Amniotic epithelial cell (primary cell): ENCODE measurements at regions not wholly inside any gene's neighbourhood (a gene's known extent, or its start where the extent isn't known, plus 50 kb on each side); places are given as distances from the start of the nearest gene placed in this dataset.

ENCODE experiments used
- DNase-seq: peaks from one replicate; pipeline ENCODE4 v3.0.0-alpha.2; 2010; ENCODE audit warnings: low read depth

GRCh38 chr2:103276869-103277268 lies 515.0 kb downstream of the TMEM182 start:
- DNase-seq = no peak

GRCh38 chr2:103284750-103285149 lies 522.9 kb downstream of the TMEM182 start:
- DNase-seq = no peak

DNA sequence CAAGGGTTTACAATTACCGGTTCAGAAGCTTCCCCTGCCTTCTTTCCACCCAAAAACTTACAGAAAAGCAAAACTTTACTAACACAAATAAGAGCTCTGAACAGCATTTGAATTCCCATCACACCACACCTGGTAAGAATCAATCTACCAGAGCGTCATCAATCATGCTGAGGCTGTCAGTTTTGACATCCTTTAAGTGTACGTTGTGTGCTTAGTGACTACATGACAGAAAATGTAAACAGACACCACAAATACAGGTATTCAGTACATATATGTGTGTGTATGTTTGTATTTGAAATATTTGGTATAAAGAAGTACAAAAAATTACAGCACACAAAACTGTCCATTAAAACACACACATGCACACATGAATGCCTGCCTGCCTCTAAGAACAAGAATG lies 523.5 kb downstream of the TMEM182 start:
- DNase-seq = no peak

DNA sequence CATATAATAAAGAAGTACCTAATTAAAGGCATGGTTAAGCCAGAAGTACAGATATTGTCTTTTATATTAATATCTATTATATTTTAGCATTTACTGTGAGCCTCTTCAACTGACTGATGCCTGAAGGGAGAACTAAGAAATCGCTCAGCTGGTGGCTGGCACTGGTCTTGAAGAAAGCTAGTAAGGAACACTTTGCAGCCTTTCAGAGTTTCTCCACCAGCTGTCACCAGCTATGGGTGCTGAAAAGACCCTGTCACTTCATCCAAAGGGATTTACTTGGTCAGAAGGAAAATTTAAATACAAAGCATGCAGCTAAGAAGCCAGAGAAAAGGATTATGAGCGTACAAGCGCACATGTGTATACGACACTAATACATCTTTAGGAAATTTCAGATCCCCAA lies 525.9 kb downstream of the TMEM182 start:
- no peak for DNase-seq

- DNase-seq = no peak
These were observed 526.9 kb downstream of the TMEM182 start for GRCh38 chr2:103288696-103289095.

DNA sequence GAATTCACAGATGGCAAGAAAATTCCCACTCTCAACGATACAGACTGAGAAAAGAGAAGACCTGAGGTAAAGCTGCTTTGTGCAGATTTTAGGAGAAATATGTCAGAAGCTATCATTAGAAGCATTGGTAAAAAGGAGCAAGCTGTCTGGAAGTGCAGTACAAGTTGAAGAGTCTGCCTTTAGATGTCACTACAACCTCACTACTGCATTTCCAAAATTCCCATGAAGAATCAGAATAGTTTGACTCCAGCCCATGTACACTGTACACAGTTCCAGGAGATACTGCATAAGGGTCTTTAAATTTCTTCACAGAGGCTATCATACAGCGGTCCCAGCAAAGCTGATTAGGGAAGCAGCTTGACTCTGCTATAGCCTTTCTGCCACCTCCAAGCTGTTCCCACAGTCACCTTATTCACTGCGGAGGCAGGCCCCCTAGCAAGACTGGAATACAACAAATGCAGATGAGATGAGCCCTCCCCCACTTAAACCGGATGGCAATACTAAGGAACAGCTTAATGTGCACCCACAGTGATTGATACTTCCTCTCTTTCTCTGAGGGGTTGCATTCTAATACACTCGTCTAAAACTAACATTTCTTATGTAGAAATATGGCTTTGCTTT lies 527.4 kb downstream of the TMEM182 start:
- no peak for DNase-seq

DNA sequence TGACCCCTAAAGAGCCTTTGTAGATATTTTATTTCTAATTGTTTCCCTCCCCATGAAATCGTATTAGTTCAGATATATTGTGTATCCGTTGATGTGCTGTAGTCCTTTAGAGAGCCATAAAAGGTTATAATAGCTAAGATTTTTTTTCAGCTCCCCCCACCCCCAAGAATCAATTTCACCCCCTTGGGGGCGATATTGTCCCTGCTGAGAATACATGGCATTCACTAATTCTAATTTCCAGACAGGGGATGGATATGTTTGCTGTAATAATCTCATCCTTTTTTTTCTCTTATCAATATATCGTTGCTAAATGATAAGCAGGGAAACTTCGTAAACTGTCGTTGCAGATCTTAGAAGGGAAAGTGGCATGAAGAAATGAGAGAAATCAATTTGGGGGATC lies 530.7 kb downstream of the TMEM182 start:
- DNase-seq = no peak

GRCh38 chr2:103293067-103293741 lies 531.4 kb downstream of the TMEM182 start:
- DNase-seq = no peak

DNA sequence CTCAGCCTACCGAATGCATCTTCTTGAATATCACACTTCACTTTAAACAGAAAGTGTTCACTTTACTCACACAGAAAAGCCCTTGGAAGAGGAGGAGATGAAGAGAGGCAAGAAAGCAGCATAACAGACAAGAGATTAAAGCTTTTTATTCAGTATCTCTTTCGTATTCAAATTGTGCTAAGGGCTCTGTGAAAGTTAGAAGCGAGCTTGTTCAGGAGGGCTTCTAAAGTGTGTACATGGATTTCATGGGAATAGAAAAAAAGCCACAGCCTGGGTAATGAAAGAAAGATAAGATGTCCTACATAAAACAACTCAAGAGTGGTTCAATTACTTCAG lies 531.9 kb downstream of the TMEM182 start:
- DNase-seq = no peak

- DNase-seq = no peak
These were observed 532.6 kb downstream of the TMEM182 start for GRCh38 chr2:103294420-103294819.

DNA sequence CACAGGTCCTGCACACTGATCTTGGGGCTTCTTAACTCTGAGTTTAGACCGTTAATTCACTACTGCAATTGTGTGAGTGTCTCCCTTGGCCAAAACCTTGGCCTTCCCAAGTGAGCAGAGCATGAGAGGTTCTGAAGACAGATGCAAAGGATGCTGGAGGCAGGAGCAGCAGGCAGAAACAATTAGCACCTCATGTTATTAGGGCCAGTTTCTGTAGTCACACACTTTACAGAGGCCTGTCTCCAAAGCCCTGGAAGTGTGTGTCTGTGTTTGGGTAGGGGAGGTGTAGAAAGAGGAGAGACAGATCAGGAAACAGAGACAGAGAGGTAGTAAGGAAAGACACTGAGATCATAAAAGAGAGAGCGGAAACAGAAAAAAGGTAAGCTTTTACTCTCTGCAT lies 533.8 kb downstream of the TMEM182 start:
- no peak for DNase-seq

GRCh38 chr2:103324671-103325070 lies 562.8 kb downstream of the TMEM182 start:
- no peak for DNase-seq

GRCh38 chr2:103327386-103327785 lies 565.6 kb downstream of the TMEM182 start:
- no peak for DNase-seq

GRCh38 chr2:103327966-103328365 lies 566.1 kb downstream of the TMEM182 start:
- DNase-seq = no peak

DNA sequence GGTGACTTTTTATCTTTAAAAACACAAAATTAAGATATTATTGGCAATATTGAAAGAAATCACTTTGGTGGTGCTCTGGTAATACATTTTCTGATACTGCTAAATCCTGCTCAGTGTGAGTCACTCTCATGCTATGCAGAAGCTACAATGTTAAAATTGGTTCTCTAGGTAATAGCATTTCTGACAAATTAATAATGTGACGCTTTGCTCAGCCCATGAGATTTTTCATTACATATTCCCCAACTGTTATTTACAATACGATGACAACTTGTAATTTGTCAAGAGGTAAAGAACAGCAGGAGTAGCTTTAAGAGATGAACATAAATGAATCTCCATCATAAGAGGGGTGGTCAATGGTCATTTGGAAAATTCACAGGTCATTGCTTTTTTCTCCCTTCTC lies 573.6 kb downstream of the TMEM182 start:
- no peak for DNase-seq

GRCh38 chr2:103338819-103339218 lies 577.0 kb downstream of the TMEM182 start:
- DNase-seq = no peak

DNA sequence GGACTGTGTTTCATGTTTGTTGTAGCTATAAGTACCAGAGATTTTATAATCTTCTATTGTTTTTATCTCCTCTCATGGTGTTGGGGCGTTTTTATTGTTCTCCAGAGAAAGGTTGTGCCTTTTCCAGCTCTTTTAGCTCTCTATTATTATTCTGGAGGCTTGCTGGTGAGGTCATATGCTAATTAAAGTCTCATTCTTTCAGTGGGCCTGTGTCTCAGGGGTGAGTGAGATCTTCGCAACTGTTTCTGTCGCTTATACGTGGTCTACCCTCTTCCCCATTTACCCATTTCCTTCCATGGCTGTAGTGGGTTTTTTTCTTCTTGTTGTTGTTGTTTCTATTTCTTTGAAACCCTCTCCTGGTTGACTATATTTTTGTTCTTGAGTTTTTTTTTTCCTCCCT lies 584.9 kb downstream of the TMEM182 start:
- DNase-seq = no peak

DNA sequence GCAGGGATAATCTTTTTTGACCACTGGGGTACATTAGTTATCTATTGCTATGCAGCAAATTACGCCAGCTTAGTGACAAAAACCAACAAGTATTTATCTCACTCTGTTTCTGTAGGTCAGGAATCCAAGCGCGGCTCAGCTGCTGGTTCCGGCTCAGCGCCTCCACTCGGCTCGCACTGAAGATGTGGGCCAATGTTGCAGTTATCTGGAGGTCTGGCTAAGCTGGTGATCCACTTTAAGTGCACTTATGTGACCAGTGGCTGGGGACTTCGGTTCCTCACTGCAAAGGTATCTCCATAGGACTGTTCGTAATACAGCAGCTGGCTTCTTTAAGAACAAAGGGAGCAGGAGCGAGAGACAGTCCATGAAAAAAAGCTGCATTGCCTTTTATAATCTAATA lies 591.9 kb downstream of the TMEM182 start:
- no peak for DNase-seq

DNA sequence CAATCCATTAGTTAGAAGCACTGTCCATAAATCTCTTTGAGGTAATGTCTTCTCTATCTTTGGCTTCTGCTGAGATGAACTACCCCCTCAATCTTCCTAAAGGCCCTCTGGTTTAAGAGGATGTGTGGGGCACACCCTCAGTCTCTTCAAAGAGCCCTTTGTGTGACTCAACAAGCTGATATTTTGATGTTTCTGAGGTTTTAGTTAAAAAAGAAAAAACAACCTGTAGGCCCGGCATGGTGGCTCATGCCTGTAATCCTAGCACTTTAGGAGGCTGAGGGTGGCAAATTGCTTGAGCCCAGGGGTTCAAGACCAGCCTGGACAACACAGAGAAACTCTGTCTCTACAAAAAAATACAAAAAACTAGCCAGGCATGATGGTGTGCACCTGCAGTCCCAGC lies 593.5 kb downstream of the TMEM182 start:
- no peak for DNase-seq

DNA sequence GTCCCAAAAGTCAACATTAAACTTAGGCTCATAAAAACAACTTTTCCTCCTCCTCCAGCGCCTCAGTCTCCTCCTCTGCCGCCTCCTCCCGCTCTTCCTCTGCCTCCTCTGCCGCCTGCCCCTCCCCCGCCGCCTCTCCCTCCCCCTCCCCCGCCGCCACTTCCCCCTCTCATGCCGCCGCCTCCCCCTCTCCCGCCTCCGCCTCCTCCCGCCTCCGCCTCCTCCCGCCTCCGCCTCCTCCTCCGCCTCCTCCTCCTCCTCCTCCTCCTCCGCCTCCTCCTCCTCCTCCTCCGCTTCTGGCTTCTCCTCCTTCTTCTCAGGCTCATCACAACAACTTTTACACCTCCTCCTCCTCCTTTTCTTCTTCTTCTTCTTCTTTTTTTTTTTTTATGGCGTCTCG lies 599.9 kb downstream of the TMEM182 start:
- DNase-seq = no peak

GRCh38 chr2:103363639-103364038 lies 601.8 kb downstream of the TMEM182 start:
- DNase-seq = no peak

DNA sequence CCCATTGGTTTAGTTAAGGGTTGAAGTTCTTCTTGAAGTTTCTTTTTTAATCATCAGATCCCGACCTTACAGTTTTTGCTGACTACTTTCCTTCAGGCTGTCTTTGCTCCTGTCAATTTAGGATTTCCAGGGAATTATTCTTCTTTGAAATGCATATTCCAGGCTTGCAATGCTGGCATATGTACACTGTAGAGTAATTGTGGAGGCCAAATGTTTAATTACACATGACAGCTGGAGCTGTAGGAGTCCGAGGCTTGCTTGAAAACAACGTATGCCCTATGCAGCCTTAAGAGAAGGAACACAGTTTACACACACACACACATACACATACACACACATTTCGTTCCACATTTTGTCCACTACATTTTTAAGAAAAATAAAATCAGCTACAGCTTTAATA lies 602.3 kb downstream of the TMEM182 start:
- no peak for DNase-seq

DNA sequence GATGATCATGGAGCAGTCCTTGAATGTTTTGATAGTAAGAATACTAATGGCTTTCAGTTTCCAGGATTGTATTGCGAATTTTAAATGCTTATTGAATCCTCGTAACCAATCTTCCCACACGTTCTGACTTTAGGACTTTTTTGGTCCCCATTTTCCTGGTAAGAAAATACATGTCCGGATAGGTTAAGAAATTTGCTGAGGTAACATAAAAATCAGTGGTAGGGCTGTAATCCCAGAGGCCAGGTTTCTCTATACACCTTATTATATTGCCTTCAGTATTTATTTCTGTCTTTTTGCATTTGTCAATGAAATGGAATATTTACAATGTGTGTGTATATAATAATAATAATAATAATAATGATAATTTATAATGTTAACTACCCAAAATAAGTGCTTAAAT lies 603.2 kb downstream of the TMEM182 start:
- DNase-seq = no peak

DNA sequence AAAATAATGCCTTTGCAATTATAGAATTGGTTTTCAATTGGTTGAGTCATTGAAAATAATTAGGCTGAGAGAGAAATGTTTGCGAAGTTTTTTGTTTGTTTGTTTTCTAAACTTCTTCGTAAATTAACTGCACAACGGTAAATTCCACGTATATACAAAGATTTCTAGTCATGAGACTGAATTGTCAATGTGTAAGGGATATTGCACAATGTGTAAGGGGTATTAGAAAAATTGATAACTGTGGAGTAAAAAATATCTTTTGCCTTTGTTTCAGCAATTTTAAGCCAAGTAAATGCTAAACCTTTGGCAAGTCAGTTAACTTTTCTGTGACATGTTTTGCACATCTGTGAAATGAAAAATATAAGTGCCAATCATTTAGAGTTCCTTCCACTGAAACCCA lies 606.0 kb downstream of the TMEM182 start:
- DNase-seq = no peak
